Nucleus accumbens (tissue), 56 donors: ENCODE measurements at regions not wholly inside any gene's neighbourhood (a gene's known extent, or its start where the extent isn't known, plus 50 kb on each side); places are given as distances from the start of the nearest gene placed in this dataset.
"Not testable (repeated sequence)": the region's sequence is repeated elsewhere in the genome, so short reads cannot be mapped to it uniquely, and the experiment has no call there.

ENCODE experiments used
- DNase-seq, 56 donors: peaks; one replicate each; lab custom pipeline; 2025; lab: John Stamatoyannopoulos, UW

DNA sequence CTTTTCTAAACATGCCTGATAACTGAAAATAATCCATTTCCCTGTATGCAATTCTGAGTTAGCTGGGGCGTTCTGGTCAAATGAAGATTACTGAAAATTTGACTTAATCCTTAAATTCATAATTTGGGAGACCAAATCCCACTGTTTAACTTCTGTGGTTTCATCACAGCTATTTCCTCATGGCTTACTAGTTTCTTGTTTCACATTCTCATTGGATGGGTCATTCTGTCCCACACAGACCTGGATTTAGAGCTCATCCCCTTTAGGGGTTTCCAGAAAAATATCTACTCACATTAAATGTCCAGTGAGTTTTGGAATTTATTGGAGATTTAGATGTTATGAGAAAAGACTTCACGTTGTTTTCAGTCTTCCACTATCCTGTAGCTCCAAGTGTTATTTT, 709.3 kb upstream of the KLHL1 start:
- DNase-seq, result no peak

DNA sequence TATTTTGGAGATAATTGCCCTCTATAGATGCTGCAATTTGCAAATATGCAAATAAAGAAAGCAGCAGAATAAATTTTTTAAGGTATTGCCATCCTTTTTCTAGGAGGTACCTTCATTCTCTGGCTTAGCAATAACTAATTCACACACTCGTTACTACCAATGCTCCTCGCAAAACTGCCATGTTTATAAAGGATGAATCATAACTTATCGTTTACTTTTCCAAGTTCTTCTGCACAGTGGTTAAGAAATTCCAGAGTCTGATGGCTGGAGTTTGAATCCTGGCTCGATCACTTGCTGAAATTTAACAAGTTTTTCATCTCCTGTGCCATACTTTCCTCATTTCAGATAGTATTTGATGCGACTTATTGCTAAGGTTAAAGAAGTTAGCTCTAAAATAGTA, 708.6 kb upstream of the KLHL1 start:
- no peak for DNase-seq

DNA sequence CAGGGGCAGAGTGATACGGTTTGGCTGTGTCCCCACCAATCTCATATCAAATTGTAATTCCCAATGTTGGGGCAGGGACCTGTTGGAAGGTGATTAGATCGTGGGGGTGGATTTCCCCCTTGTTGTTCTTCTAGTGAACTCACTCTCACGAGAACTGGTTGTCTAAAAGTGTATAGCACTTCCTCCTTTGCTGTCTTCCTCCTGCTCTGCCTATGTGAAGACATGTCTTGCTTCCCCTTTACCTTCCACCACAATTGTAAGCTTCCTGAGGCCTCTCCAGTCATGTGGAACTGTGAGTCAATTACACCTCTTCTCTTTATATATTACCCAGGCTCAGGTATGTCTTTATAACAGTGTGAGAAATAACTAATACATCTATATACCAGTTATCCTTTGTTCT, 706.4 kb upstream of the KLHL1 start:
- no peak for DNase-seq

DNA sequence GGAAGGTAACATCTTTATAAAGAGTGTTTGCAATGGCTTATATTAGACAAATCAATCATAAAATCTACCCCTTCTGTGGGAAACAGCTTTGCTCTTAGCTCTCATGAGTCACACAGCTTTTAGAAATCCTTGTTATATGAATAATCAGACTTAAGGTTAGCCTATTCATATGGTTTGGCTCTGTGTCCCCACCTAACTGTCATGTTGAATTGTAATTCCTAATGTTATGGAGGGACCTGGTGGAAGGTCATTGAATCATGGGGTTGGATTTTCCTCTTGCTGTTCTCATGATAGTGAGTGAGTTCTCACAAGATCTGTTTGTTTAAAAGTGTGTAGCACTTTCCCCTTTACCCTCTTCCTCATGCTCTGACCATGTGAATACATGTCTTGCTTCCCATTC, 704.2 kb upstream of the KLHL1 start:
- no peak for DNase-seq

DNA sequence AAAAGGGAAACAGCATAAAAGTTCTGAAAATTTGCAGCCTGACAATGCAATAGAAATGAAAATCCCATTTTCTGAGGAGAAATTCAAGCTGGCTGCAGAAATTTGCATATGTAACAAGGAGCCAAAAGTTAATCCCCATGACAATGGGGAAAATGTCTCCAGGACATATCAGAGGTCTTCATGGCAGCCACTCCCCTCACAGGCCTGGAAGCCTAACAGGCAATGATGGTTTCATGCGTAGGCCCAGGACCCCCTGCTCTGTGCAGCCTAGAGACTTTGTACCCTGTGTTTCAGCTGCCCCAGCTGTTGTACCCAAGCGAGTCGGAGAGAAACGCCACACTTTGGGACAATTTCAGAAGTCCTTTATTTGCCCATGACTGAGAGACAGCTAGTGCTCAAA, 701.3 kb upstream of the KLHL1 start:
- no peak for DNase-seq

DNA sequence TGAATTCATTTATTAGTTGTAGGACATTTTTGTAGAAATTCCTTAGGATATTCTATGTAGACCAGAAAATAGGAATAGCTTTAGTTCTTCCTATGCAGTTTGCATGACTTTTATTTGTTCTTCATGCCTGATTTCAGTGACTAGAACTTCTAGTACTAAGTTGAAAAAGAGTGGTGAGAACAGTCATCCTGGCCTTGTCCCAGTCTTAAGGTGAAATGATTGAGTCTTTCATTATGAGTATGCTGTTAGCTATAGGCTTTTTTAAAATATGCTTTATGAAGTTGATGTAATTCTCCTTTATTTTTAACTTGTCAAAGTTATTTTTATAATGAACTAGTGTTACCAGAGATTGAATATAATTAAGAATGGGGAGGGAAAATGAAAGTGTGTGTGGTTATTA, 690.1 kb upstream of the KLHL1 start:
- DNase-seq, result no peak

DNA sequence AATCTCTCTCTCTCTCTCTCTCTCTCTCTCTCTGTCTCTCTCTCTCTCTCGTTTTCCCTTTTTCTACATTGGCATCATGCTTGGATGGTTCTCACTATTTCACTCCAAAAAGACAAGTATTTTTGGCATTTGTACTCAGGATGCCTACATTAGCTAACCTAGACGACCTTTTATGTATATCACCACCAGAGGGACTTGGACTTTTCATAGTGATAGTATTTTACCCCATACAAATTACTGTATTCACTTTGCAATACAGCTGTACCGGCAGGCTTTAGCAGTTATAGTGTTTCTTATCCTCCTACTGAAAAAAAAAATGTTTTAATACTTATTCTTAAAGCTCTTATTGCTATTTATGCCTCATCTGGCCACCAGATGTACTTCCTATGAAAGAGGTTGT, 687.2 kb upstream of the KLHL1 start:
- DNase-seq, result no peak

DNA sequence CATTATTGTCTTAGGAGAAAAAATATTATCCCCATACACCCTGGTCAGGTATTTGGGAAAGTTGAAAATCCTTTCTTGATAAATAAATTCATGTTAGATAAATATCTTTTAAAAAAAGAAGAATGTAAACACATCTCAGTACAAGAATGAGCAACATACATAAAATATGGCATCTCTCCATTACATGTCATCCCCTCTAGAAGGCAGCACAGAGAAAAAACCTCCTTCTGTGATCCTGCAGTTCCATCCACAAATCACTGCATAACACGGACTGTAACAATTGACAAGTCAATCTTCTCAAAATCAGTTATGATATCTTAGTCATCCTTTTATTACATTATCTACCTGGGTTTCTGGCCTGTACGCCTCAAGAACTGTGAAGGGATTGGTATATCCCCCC, 683.9 kb upstream of the KLHL1 start:
- DNase-seq, result no peak

DNA sequence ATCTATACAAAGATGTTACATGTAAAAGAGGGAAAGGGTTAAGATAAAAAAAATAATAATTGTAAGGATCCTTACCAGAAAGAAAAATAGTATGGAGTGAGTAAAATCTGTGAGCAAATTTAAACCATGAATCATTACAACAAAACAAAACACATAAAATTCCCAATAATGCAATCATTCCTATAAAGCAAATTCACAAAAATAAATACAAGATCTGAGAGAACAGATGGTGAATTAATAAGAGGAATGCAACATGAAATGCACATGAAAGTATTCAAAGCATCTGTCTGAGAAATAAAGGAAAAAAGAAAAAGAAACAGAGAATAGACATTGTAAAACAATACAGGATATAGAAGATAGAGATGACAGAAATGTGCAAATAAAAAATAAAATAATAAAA, 681.5 kb upstream of the KLHL1 start:
- DNase-seq, result no peak

DNA sequence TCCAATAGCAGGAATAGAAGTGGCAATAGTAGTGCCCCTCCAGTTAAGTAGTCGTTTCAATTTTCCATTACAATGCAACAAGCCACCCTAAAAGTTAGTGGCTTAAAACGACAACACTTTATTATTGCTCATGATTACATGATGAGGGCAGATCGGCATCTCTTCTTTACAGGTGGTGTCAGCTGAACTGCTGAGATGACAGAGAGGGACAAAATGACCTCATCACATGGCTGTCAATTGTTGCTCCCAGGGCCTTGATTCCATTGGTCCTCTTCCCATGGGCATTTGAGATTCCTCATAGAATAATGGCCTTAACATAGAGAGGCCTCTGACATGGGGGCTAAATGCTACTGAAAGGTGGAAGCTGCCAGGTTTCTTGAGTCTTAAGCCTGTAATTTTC, 679.8 kb upstream of the KLHL1 start:
- DNase-seq, result no peak

DNA sequence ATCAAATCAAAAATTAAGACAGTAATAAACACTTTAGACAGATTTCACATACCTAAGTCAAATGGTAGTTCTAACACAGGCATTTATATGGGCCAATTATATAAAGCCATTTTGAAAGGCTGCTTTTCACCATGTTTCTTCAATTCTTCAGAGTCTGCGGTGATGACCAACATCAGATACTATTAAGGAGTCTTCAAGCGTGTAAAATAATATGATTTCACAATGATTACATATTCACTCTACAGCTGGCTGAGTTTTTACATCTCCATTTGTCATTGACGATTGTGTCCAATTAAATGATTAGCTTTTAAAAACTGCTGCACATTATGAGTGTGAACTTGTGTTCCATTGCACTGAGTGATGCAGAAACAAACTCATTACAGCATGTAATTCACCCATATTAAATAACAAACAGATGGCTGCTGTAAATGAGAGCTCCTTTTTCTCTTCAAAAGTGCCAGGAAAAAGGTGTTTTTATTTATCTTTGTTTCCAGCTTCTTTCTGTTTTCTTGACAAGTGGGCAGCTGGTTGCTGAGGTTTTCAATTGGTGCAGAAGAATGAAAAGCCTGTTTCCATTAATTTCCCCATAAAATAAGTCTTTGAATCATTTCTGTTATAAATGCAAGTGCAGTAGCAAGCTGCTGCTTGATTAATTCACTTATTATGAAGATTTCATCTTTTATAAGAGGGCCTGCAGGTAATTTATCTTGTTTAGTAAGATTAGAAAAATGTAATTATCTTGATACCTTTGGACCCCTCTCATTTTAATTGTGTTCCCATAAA, 676.1 kb upstream of the KLHL1 start:
- no peak for DNase-seq

DNA sequence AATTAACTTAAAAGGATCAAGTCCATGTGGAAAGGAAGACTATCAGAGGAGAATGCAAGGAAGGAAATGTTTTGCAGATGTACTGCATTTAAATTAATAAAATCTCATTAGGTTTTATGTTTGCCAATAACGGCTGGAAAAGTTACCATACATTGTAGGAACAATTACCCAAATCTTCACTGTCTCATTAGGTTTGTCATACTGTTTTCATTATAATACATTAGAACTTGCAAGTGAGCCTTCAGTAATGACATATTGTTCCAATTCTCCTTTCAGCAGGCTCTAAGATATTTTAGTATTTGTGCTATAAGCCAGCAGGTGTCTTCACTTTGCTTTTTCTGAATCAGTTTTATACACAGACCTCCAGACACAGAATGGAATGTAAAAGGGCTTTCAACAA, 661.6 kb upstream of the KLHL1 start:
- no peak for DNase-seq

DNA sequence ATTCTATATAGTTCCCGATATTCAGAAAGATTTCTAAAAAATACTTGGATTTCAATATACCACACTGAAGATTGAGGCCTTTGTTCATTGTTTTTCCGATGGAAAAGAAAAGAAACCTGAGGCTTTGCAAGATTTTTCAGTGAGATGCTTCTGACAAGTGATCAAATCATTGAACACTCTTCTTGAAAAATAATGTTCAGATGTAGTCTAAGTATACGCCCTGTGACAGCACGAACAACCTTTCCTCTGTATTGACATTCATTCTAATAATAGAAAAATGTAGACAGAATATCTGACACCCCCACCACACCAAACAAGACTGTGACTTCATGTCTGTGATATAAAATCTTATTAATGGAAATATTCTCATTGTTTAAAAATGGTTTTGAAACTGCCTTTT, 650.7 kb upstream of the KLHL1 start:
- no peak for DNase-seq

DNA sequence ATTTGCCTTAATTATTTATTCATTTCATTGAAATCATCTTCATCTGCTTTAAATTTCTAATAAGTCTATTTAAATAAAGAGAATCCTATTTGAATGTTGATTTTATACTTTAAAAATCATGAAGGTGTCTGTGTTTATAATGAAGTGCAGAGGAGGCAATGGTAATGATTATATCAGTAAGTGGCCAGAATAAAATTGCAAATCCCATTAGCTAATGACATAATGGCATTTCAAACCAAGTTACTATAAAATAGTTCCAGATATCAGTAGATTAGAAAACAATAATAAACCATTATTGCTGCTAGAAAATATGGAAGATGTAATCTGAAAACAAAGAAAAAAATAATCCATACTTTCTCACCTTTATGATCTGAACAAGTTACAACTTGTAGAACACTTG, 647.8 kb upstream of the KLHL1 start:
- DNase-seq, result no peak

DNA sequence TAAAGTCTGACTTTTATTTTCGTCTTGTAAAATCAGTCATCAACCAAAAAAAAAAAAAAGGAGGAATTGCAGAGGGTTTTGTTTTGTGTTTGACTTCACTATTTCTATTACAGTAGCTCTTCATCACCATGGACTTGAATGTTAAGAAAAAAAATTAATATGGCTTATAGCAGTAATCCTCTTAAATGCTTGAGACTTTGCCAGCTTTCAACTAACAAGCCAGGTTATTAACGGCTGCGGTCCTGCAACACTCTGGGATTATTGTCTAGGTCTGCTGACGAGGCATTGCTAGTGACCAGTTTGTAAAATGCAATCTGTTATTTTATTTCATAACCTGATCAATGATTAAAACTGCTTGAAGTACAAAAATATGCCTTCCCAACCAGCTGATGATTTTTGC, 647.2 kb upstream of the KLHL1 start:
- DNase-seq, result no peak

DNA sequence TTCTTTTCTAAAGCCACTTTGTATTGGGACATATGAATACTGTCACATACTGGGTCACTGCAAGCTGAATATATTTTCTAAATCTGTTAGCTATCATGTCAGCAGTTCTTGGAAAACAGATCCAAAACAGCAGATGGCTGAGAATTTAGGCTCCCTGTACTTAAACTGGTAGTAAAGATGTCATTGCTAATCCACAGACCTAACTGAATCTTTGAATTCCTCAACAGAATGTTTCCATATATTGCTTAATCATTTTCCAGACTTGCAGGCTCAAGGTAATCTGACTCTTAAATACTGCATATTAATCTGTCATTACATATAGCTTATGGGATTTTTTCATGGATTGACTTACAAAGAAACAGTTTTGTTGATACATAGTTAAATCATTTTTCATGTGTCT, 639.0 kb upstream of the KLHL1 start:
- DNase-seq, result no peak

DNA sequence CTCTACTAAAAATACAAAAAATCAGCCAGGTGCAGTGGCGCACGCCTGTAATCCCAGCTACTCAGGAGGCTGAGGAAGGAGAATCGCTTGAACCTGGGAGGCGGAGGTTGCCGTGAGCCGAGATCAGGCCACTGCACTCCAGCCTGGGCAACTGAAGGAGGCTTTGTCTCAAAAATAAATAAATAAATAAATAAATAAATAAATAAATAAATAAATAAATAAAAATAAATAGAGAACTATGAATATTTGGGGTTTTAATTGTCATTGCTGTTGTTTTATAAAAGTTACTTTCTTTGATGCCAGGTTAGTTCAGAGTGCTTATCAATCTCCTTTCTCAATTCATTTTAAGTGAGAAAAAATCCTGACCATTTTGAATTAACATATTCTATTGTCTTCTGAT, 638.2 kb upstream of the KLHL1 start:
- not testable (repeated sequence) for DNase-seq

DNA sequence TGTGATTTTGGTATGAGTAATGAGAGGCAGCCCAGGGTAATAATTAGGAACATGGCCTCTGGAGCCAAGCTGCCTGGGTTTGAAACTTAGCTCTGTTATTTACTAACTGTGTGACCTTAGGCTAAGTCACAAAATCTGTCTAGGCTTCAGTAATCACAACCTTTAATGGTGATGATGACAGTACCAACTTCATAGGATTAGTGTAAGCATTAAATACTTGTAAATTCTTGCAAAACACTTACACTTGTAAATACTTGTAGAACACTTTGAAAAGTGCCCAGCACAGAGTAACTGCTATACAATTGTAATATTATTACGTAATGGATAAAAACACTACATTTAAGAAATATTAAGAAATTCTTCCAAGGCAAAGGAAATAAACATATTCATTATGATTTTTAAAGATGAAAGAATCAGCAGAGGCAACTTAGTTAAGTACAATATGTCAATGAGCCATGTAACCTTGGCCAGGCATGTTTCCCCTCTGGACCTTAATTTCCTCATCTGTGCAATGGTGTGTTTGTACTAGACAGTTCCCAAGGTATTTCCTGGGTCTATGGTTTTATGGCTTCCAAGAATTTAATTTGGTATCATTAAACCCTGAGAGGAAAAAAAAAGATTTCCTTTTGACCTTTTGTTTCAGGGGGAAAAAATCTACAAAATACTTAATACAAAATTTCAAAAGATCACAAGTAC, 628.5 kb upstream of the KLHL1 start:
- DNase-seq, result no peak

DNA sequence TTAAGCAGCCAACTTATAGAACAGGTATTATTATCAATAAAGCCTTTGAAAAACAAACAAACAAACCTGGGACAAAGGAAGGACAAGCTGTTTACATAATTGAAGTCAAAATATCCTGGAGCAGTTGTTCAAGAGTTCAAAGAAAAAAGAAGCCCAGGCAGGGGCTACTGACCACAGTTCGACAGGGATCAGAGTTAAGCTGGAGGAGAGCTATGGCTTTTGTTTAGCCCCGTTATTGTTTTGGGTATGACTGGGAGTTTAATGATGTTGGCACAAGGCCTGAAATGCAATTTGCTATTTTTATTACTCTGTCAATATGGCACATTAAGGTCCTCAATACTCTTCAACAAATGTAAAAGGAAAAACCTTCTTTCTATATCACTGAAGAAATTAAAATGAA, 624.4 kb upstream of the KLHL1 start:
- no peak for DNase-seq

DNA sequence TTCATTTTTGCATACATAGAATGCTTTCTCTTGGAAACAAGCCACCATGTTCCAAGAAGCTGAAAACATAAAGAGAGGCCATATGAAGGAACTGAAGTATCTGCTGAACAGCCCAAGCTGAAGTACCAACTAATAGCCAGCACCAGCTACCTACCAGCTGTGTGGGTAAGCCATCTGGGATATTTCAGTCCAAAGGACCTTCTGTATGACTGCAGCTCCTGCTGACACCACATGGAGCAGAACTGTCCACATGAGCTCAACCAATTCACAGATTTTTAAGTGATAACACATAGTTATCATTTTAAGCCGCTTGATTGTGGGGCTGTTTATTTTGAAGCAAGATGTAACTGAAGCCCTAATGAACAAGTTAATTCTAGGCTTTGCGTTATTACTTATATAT, 621.1 kb upstream of the KLHL1 start:
- no peak for DNase-seq

DNA sequence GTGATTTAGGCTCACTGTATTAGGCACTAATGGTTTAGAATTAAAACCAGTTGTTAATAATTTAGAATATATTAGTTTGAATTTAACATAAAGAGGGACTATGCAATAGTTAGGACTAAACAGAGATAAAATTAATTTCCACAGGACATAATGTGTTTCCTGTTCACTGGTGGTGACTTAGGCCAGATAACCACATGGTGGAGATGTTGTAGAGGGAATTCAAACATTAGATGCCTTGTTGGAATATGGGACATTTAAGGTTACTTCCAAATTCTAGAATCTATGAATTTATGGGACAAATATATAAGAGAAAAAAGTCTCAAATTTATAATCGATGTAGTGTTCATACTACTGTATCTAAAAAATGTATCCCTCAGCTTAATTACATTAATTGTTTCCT, 615.5 kb upstream of the KLHL1 start:
- no peak for DNase-seq

DNA sequence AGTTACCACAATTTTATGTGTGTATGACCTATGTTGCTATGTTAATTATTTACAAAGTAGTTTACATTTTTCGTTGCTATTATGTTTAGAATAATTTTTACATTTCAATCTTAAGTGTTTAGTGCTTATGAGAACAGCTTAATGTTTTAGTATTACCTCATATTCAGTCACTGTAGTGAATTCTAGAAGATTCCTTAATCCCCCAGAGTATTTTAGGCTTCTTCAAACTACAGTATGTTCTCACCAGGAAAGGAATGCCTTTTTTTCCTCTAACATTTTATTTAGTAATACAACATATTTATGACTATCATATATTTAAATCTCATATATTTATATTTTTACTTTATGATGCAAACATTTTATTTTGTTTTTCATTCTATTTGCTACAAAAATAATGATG, 612.1 kb upstream of the KLHL1 start:
- no peak for DNase-seq

DNA sequence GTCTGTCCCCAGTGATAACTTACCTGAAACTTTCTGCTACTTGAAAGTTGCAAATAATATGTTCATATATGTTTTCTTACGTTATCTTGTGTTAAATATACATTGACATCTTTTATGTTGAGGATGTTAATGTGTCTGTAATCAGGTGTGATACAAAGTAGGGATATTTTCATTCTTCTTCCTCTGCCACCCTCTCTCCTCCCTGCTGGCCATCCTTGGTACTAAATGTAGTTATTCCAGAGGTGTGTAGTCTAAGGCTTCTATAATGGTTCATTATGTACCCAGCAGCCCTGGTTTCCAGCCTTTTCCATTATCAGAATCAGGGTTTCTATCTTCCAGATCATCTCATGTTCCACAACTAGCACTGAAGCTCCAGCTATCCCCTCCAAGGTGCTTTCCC, 606.7 kb upstream of the KLHL1 start:
- no peak for DNase-seq
